ENCODE measurements at regions not wholly inside any gene's neighbourhood (a gene's known extent, or its start where the extent isn't known, plus 50 kb on each side); places are given as distances from the start of the nearest gene placed in this dataset.
"Not testable (repeated sequence)": the region's sequence is repeated elsewhere in the genome, so short reads cannot be mapped to it uniquely, and the experiment has no call there.

DNA sequence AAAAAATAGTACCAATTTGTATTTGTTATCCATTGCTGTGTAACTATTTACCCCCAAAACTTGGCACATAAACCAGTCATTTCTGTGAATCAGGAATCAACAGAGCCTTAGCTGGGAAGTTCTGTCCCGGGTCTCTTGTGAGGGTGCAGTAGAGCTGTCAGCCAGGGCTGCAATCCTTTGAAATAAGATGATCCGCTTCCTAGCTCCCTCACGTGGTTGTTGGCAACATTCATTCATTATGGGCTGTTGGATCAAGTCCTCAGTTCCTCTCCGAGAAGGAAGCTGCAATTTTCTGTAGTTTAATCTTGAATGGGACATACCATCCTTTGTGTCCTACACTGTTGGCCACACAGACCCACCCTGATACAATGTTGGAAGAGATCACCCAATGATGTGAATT, 277.2 kb downstream of the SUCLA2 start:
- Histone ChIP-seq H3K4me3 (ENCODE audit: insufficient read depth, low read depth, low read length) (no peak overlapping the region), H3K9me3 (ENCODE audit: control insufficient read depth, low read length) (no peaks in the 10 kb centered on the region), H3K27me3 (ENCODE audit: control insufficient read depth, insufficient read depth, low read length, poor library complexity, severe bottlenecking) (no peaks in the 10 kb centered on the region), H3K27ac (ENCODE audit: insufficient read depth, low read depth, low read length, poor library complexity, severe bottlenecking) (no peak overlapping the region), H3K4me1 (ENCODE audit: control insufficient read depth, insufficient read depth, low read length) (no peaks in the 10 kb centered on the region), H3K36me3 (ENCODE audit: control insufficient read depth, insufficient read depth, low read length) (no peaks in the 10 kb centered on the region)
- 73 to 77% methylated on average over 4 of the region's 4 CpGs for WGBS, 2 experiments

DNA sequence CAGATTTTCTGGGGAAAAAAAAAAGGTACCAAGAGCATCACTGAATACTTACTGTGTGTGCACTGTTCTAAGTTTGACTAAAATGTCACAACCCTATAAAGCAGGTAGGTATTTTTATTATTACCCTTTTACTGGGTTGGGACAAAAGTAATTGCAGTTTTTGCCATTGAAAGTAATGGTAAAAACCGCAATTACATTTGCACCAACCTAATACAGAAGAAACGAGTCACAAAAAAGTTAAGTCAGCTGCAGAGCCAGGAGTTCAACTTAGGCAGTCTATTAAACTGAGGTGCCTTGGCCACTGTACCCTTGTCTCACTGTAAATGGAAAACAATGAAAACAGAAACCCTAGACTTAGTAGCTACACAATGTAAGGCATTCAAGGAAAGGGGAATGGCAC, 281.9 kb downstream of the SUCLA2 start:
- Histone ChIP-seq H3K27me3 (ENCODE audit: control insufficient read depth, insufficient read depth, low read length, poor library complexity, severe bottlenecking) (no peaks in the 10 kb centered on the region), H3K4me3 (ENCODE audit: insufficient read depth, low read depth, low read length) (no peak overlapping the region), H3K36me3 (ENCODE audit: control insufficient read depth, insufficient read depth, low read length) (no peaks in the 10 kb centered on the region), H3K9me3 (ENCODE audit: control insufficient read depth, low read length) (no peaks in the 10 kb centered on the region), H3K27ac (ENCODE audit: insufficient read depth, low read depth, low read length, poor library complexity, severe bottlenecking) (no peak overlapping the region), H3K4me1 (ENCODE audit: control insufficient read depth, insufficient read depth, low read length) (no peaks in the 10 kb centered on the region)
- WGBS, 2 experiments: 91 to 94% methylated on average over 2 of the region's 2 CpGs

DNA sequence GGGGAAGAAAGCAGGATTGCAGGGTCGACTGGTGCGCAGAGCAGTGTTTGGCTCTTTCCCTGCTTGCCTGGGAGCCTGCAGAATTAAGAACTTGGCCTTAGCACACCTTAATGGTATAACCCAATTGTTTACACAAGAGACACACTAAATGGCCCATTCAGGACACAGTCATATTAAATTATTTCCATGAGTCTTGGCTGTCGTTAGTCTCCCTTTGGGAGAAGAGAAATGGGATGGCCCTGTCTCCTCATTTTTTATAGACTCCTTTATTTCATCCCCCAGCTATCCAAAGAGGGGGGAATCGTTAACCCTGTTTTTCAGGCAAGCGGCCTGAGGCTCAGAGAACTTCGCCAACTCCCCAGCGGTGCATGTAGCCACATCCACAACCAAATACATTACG, 282.5 kb downstream of the SUCLA2 start:
- Histone ChIP-seq H3K27ac (ENCODE audit: insufficient read depth, low read depth, low read length, poor library complexity, severe bottlenecking) (no peak overlapping the region), H3K4me3 (ENCODE audit: insufficient read depth, low read depth, low read length) (no peak overlapping the region), H3K4me1 (ENCODE audit: control insufficient read depth, insufficient read depth, low read length) (no peaks in the 10 kb centered on the region), H3K36me3 (ENCODE audit: control insufficient read depth, insufficient read depth, low read length) (no peaks in the 10 kb centered on the region), H3K27me3 (ENCODE audit: control insufficient read depth, insufficient read depth, low read length, poor library complexity, severe bottlenecking) (no peaks in the 10 kb centered on the region), H3K9me3 (ENCODE audit: control insufficient read depth, low read length) (no peaks in the 10 kb centered on the region)
- WGBS, 2 experiments: 91% methylated on average over 8 of the region's 8 CpGs

DNA sequence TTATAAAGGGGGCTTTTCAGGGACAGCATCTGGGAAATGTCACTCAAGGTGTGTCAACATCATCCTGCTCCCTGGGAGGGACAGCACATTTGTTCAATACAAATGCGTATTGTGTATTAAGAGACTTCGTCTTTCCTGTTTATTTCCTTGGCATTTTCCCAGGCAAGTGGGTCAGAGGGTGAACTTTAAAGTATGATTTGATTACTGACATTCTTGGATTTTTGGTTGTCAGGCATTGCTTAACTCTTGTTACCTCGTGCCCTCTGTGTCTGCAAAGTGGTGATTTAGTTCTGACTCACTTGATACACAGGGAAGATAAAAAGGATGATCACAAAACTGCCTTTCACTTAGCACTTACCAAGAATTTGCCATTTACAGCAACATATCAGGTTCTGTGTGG, 292.7 kb downstream of the SUCLA2 start:
- Histone ChIP-seq H3K36me3 (ENCODE audit: control insufficient read depth, insufficient read depth, low read length) (no peaks in the 10 kb centered on the region), H3K4me1 (ENCODE audit: control insufficient read depth, insufficient read depth, low read length) (no peaks in the 10 kb centered on the region), H3K4me3 (ENCODE audit: insufficient read depth, low read depth, low read length) (no peak overlapping the region), H3K27me3 (ENCODE audit: control insufficient read depth, insufficient read depth, low read length, poor library complexity, severe bottlenecking) (no peaks in the 10 kb centered on the region), H3K9me3 (ENCODE audit: control insufficient read depth, low read length) (no peaks in the 10 kb centered on the region), H3K27ac (ENCODE audit: insufficient read depth, low read depth, low read length, poor library complexity, severe bottlenecking) (no peak overlapping the region)
- WGBS, 2 experiments: 79 to 87% methylated on average over 3 of the region's 3 CpGs

DNA sequence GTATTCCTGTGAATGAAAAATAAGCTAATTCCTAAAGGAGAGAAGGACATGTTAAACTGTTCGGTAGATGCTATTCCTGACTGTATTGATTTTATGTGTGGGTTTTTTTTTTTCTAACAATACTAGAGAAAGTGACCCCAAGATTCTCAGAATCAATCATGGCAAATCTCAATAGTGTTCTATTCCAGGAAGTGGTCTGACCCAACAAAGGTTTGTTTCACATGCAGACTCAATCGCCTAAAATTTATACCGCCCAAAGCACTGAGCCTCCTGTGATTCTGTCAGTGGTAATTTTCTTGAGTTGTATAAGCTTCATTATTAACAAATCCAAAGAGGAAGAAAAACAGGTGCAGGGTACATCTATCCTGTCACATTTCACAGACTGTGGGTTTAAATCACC, 293.7 kb downstream of the SUCLA2 start:
- no peaks in the 10 kb centered on the region for H3K27me3 ChIP-seq (ENCODE audit: control insufficient read depth, insufficient read depth, low read length, poor library complexity, severe bottlenecking)
- no peaks in the 10 kb centered on the region for H3K9me3 ChIP-seq (ENCODE audit: control insufficient read depth, low read length)
- no peaks in the 10 kb centered on the region for H3K4me1 ChIP-seq (ENCODE audit: control insufficient read depth, insufficient read depth, low read length)
- no peak overlapping the region for H3K27ac ChIP-seq (ENCODE audit: insufficient read depth, low read depth, low read length, poor library complexity, severe bottlenecking)
- 70 to 79% methylated on average over 2 to 3 of the region's 3 CpGs for WGBS, 2 experiments
- H3K4me3 ChIP-seq (ENCODE audit: insufficient read depth, low read depth, low read length): no peak overlapping the region
- H3K36me3 ChIP-seq (ENCODE audit: control insufficient read depth, insufficient read depth, low read length): no peaks in the 10 kb centered on the region

DNA sequence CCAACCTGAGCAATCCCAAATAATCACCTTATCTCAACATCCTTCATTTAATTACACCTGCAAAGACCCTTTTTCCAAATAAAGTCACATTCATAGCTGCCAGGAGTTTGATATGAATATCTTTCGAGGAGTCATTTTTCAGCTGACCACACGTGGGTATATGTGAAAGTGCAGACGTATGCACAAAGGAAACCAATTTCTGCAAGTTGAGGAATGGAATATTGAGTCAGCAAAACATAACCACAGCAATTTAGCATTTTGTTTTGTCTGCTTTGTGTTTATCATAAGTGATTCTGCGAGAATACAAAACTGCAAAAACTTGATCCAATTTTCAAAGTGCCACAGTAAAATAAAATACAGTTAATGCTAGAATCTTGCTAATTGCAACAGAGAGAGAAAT, 295.9 kb downstream of the SUCLA2 start:
- 94 to 95% methylated on average over 4 of the region's 4 CpGs for WGBS, 2 experiments
- no peaks in the 10 kb centered on the region for H3K4me1 ChIP-seq (ENCODE audit: control insufficient read depth, insufficient read depth, low read length)
- H3K4me3 ChIP-seq (ENCODE audit: insufficient read depth, low read depth, low read length): no peak overlapping the region
- H3K9me3 ChIP-seq (ENCODE audit: control insufficient read depth, low read length): no peaks in the 10 kb centered on the region
- H3K36me3 ChIP-seq (ENCODE audit: control insufficient read depth, insufficient read depth, low read length): no peaks in the 10 kb centered on the region
- no peaks in the 10 kb centered on the region for H3K27me3 ChIP-seq (ENCODE audit: control insufficient read depth, insufficient read depth, low read length, poor library complexity, severe bottlenecking)
- no peak overlapping the region for H3K27ac ChIP-seq (ENCODE audit: insufficient read depth, low read depth, low read length, poor library complexity, severe bottlenecking)

DNA sequence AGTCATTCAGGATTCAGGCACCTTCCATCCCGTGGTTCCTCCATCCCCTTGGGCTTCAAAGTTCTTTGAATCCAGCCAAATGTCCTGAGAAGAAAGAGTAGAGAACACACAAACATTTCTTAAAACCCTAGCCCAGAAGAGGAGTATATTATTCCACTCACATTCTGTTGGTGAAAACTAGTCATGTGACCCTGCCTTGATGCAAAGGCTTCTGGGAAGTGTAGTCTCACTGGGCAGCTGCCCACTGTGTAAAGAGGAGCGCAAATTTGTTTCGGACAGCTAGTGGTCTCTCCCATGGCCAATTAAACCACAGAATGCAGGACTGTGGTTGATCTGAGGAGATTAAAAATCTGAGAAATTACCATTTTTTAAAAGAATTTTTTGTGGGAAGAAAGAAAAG, 304.4 kb downstream of the SUCLA2 start:
- no peaks in the 10 kb centered on the region for H3K9me3 ChIP-seq (ENCODE audit: control insufficient read depth, low read length)
- no peaks in the 10 kb centered on the region for H3K4me1 ChIP-seq (ENCODE audit: control insufficient read depth, insufficient read depth, low read length)
- H3K36me3 ChIP-seq (ENCODE audit: control insufficient read depth, insufficient read depth, low read length): no peaks in the 10 kb centered on the region
- H3K4me3 ChIP-seq (ENCODE audit: insufficient read depth, low read depth, low read length): no peak overlapping the region
- 77 to 79% methylated on average over 3 of the region's 3 CpGs for whole genome bisulfite sequencing, 2 experiments
- no peaks in the 10 kb centered on the region for H3K27me3 ChIP-seq (ENCODE audit: control insufficient read depth, insufficient read depth, low read length, poor library complexity, severe bottlenecking)
- H3K27ac ChIP-seq (ENCODE audit: insufficient read depth, low read depth, low read length, poor library complexity, severe bottlenecking): no peak overlapping the region

DNA sequence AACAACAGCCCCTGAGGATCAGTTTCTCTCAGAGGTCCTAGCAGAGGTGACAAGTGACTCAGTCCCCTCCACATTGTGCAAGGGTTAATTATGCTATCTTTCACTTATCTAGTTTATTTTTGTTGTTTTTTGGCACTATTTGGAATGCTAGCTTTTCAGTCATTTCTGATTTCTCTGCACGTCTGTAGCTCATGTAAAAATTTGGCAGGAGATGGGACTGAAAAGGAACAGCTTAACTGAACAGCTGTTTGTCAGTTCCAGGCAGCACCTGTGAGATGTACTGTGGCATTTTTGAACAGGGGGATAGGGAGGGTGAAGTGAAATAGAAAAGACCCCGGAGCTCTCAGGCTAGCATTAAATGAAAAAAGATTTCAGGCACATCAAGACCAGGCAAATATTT, 313.5 kb downstream of the SUCLA2 start:
- no peaks in the 10 kb centered on the region for H3K36me3 ChIP-seq (ENCODE audit: control insufficient read depth, insufficient read depth, low read length)
- H3K9me3 ChIP-seq (ENCODE audit: control insufficient read depth, low read length): no peaks in the 10 kb centered on the region
- no peaks in the 10 kb centered on the region for H3K4me1 ChIP-seq (ENCODE audit: control insufficient read depth, insufficient read depth, low read length)
- H3K27me3 ChIP-seq (ENCODE audit: control insufficient read depth, insufficient read depth, low read length, poor library complexity, severe bottlenecking): no peaks in the 10 kb centered on the region
- H3K27ac ChIP-seq (ENCODE audit: insufficient read depth, low read depth, low read length, poor library complexity, severe bottlenecking): no peak overlapping the region
- no peak overlapping the region for H3K4me3 ChIP-seq (ENCODE audit: insufficient read depth, low read depth, low read length)
- 82 to 92% methylated on average over 2 of the region's 2 CpGs for WGBS, 2 experiments

DNA sequence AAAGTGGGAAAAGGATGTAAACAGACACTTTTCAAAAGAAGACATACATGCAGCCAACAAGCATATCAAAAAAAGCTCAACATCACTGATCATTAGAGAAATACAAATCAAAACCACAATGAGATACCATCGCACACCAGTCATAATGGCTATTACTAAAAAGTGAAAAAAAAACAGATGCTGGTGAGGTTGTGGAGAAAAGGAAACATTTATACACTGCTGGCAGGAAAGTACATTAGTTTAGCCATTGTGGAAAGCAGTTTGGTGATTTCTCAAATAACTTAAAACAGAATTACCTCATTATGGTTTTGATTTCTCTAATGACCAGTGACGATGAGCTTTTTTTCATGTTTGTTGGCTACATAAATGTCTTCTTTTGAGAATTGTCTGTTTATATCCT, 315.9 kb downstream of the SUCLA2 start:
- not testable (repeated sequence) for H3K9me3 ChIP-seq (ENCODE audit: control insufficient read depth, low read length); H3K27ac ChIP-seq (ENCODE audit: insufficient read depth, low read depth, low read length, poor library complexity, severe bottlenecking); H3K27me3 ChIP-seq (ENCODE audit: control insufficient read depth, insufficient read depth, low read length, poor library complexity, severe bottlenecking); H3K4me3 ChIP-seq (ENCODE audit: insufficient read depth, low read depth, low read length); H3K4me1 ChIP-seq (ENCODE audit: control insufficient read depth, insufficient read depth, low read length); H3K36me3 ChIP-seq (ENCODE audit: control insufficient read depth, insufficient read depth, low read length)
- 98 to 100% methylated on average over 2 of the region's 2 CpGs for WGBS, 2 experiments

DNA sequence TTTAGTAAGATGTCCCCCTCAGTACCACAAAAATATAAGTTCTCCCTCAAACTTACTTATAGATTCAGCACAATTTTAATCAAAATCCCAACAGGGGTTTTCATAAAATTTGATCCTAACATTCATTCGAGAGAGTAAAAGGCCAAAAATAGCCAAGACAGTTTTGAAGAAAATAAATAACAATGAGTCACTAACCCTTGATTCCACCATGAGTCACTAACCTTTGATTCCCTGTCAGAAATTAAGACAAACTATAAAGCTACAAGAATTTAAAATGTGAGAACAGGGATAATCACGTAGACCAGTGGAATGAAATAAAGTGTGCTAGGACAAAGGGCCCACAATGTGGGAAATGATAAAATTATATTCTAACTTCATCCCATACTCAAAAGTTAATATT, 320.3 kb downstream of the SUCLA2 start:
- H3K4me3 ChIP-seq (ENCODE audit: insufficient read depth, low read depth, low read length): no peak overlapping the region
- H3K9me3 ChIP-seq (ENCODE audit: control insufficient read depth, low read length): no peaks in the 10 kb centered on the region
- peaks cover 5% of the 10 kb centered on the region for H3K4me1 ChIP-seq (ENCODE audit: control insufficient read depth, insufficient read depth, low read length)
- 90 to 95% methylated on average over 1 of the region's 2 CpGs for WGBS, 2 experiments
- no peaks in the 10 kb centered on the region for H3K36me3 ChIP-seq (ENCODE audit: control insufficient read depth, insufficient read depth, low read length)
- H3K27me3 ChIP-seq (ENCODE audit: control insufficient read depth, insufficient read depth, low read length, poor library complexity, severe bottlenecking): no peaks in the 10 kb centered on the region
- no peak overlapping the region for H3K27ac ChIP-seq (ENCODE audit: insufficient read depth, low read depth, low read length, poor library complexity, severe bottlenecking)

DNA sequence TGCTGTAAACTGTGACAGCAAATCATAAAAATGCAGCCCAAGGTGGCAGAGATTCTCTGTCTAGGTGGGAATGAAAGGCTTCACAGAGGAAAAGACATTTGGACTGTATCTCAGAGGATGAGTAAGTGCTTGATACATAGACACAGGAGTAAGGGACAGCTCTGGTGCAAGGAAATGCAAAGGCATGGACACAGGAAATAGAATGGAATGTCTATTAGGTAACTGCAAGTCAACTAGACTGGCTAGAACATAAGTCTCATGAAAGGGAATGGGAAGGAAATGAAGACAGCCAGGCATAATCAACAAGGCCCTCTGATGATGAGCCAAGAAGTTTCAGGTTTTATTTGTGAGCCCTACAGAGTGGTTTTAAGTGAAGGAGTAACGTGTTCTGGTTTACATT, 321.7 kb downstream of the SUCLA2 start:
- H3K4me1 ChIP-seq (ENCODE audit: control insufficient read depth, insufficient read depth, low read length): peaks cover 5% of the 10 kb centered on the region
- no peaks in the 10 kb centered on the region for H3K27me3 ChIP-seq (ENCODE audit: control insufficient read depth, insufficient read depth, low read length, poor library complexity, severe bottlenecking)
- H3K27ac ChIP-seq (ENCODE audit: insufficient read depth, low read depth, low read length, poor library complexity, severe bottlenecking): no peak overlapping the region
- H3K36me3 ChIP-seq (ENCODE audit: control insufficient read depth, insufficient read depth, low read length): no peaks in the 10 kb centered on the region
- no peak overlapping the region for H3K4me3 ChIP-seq (ENCODE audit: insufficient read depth, low read depth, low read length)
- 94 to 95% methylated on average over 1 of the region's 1 CpG for WGBS, 2 experiments
- no peaks in the 10 kb centered on the region for H3K9me3 ChIP-seq (ENCODE audit: control insufficient read depth, low read length)
